Glutamatergic neuron (in vitro differentiated cells): ENCODE measurements at regions not wholly inside any gene's neighbourhood (a gene's known extent, or its start where the extent isn't known, plus 50 kb on each side); places are given as distances from the start of the nearest gene placed in this dataset.
"Not testable (repeated sequence)": the region's sequence is repeated elsewhere in the genome, so short reads cannot be mapped to it uniquely, and the experiment has no call there.

Experiments
- DNase-seq: peaks from one replicate; pipeline ENCODE4 v3.0.0; 2022
- H3K27ac Mint-ChIP-seq: one replicate; pipeline ENCODE4 v1.8.0; 2020; ENCODE audit warnings: mild to moderate bottlenecking, mixed read lengths, inconsistent platforms; ENCODE audit not compliant: unreplicated experiment
- H3K27me3 Mint-ChIP-seq: one replicate; pipeline ENCODE4 v1.8.0; 2020; ENCODE audit warnings: mild to moderate bottlenecking, moderate library complexity, mixed read lengths, inconsistent platforms; ENCODE audit not compliant: unreplicated experiment
- H3K36me3 Mint-ChIP-seq: one replicate; pipeline ENCODE4 v1.8.0; 2020; ENCODE audit warnings: mild to moderate bottlenecking, mixed read lengths, inconsistent platforms; ENCODE audit not compliant: unreplicated experiment
- H3K4me1 Mint-ChIP-seq: one replicate; pipeline ENCODE4 v1.8.0; 2020; ENCODE audit warnings: mild to moderate bottlenecking, low read depth, mixed read lengths, inconsistent platforms; ENCODE audit not compliant: unreplicated experiment
- H3K4me3 Mint-ChIP-seq: one replicate; pipeline ENCODE4 v1.8.0; 2020; ENCODE audit warnings: mild to moderate bottlenecking, mixed read lengths, inconsistent platforms; ENCODE audit not compliant: unreplicated experiment
- H3K9me3 Mint-ChIP-seq: one replicate; pipeline ENCODE4 v1.8.0; 2020; ENCODE audit warnings: mild to moderate bottlenecking, moderate library complexity, mixed read lengths, inconsistent platforms; ENCODE audit not compliant: unreplicated experiment
- TF ChIP-seq, protein P1 (sequence below): fragments of 200-600 bp; sonication (generic); IDR thresholded peaks from one replicate; pipeline ENCODE4 v1.5.0; 2021; ENCODE audit not compliant: partially characterized antibody, unreplicated experiment

DNA sequence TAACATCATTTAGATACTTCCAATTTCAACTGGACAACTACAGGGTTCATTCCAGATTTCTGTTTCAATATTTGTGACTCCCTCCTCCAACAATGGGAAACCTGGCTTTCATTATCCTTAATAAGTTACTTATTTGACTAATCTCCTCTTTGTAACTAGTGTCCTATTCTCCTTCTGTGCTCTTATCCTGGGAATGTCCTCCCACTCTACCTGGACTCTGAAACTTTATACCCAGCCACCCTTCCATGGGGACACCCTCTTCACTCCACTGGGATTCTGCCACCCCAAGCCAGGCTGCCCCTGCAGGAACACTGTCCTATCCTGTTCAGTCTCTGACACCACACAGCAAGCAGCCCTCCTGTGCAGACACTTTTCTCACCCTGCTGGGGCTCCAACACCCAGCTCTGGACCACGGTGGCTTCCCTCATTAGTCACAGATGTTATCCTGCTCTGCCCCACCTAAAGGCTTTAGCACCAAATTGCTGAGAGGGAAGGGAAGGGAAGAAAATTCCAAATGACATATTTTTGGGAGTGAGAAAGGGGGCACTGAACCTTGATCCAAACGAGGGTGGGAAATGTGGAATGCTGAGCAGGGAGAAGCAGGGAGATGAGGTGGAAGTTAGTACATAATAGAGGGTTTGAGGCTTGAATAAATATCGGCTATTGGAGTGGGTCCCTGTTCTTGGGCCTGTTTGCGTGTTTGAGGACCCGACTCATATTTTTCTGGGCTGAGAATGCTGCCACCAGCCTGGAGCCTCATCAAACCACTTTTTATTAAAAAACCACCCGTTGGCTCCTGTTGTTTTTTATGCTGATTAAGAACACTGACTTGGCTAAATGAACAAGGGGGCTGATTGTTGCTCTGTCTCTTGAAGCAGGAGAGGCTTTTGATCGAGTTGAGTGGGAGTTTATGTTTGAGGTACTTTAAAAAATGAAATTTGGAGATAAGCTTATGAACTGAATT lies 54.0 kb upstream of the AKIRIN2 start:
- peaks cover 2% of the 10 kb centered on the region for H3K4me1 Mint-ChIP-seq
- DNase-seq: no peak
- peaks cover 2% of the 10 kb centered on the region for H3K9me3 Mint-ChIP-seq
- H3K27me3 Mint-ChIP-seq: peaks cover 2% of the 10 kb centered on the region
- TF ChIP-seq, protein P1, sequence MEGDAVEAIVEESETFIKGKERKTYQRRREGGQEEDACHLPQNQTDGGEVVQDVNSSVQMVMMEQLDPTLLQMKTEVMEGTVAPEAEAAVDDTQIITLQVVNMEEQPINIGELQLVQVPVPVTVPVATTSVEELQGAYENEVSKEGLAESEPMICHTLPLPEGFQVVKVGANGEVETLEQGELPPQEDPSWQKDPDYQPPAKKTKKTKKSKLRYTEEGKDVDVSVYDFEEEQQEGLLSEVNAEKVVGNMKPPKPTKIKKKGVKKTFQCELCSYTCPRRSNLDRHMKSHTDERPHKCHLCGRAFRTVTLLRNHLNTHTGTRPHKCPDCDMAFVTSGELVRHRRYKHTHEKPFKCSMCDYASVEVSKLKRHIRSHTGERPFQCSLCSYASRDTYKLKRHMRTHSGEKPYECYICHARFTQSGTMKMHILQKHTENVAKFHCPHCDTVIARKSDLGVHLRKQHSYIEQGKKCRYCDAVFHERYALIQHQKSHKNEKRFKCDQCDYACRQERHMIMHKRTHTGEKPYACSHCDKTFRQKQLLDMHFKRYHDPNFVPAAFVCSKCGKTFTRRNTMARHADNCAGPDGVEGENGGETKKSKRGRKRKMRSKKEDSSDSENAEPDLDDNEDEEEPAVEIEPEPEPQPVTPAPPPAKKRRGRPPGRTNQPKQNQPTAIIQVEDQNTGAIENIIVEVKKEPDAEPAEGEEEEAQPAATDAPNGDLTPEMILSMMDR: no peak
- H3K4me3 Mint-ChIP-seq: no peak overlapping the region
- peaks cover 12% of the 10 kb centered on the region for H3K36me3 Mint-ChIP-seq
- no peak overlapping the region for H3K27ac Mint-ChIP-seq

DNA sequence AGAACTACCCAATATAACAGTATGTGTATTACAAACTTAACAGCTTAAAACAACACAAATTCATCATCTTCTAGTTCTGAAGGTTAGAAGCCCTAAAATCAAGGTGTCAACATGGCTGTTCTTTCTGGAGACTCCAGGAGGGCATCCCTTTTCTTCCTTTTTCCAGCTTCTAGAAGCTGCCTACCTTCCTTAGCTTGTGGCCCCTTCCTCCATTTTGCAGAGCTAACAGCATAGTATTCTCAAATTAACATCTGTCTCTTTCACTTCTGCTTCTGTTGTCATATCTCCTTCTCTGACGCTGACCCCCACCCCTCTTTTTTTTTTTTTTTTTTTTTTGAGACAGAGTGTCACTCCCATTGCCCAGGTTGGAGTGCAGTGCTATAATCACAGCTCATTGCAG lies 52.8 kb upstream of the AKIRIN2 start:
- H3K36me3 Mint-ChIP-seq: peaks cover 12% of the 10 kb centered on the region
- peaks cover 2% of the 10 kb centered on the region for H3K27me3 Mint-ChIP-seq
- no peak overlapping the region for H3K4me3 Mint-ChIP-seq
- DNase-seq: no peak
- TF ChIP-seq, protein P1: no peak
- H3K4me1 Mint-ChIP-seq: peaks cover 2% of the 10 kb centered on the region
- H3K9me3 Mint-ChIP-seq: peaks cover 3% of the 10 kb centered on the region
- no peak overlapping the region for H3K27ac Mint-ChIP-seq

DNA sequence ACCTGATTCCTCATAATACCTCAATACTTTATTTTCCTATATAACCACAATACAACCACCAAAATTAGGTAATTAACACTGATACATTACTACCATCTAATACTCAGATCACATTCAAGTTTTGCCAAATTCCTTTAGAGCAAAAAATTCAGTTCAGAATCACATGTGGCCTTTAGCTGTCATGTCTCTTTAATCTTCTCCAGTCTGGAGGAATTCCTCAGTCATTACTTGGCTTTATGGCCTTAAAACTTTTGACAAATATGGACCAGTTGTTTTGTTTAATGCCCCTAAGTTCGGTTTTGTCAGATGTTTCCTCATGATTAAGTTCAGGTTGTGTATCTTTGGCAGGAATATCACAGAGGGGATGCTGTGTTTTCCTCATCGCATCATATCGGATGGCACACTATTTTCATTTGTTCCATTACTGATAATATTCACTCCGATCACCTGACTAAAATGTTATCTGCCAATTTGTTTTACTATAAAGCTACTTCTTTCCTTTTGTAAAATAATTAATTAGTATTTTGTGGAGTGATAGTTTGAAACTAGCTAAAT lies 51.2 kb upstream of the AKIRIN2 start:
- Mint-ChIP-seq H3K27me3 (peaks cover 2% of the 10 kb centered on the region), H3K27ac (no peak overlapping the region), H3K9me3 (peaks cover 5% of the 10 kb centered on the region), H3K36me3 (peaks cover 12% of the 10 kb centered on the region), H3K4me1 (peaks cover 2% of the 10 kb centered on the region), H3K4me3 (no peak overlapping the region)
- TF ChIP-seq, protein P1: no peak
- no peak for DNase-seq

DNA sequence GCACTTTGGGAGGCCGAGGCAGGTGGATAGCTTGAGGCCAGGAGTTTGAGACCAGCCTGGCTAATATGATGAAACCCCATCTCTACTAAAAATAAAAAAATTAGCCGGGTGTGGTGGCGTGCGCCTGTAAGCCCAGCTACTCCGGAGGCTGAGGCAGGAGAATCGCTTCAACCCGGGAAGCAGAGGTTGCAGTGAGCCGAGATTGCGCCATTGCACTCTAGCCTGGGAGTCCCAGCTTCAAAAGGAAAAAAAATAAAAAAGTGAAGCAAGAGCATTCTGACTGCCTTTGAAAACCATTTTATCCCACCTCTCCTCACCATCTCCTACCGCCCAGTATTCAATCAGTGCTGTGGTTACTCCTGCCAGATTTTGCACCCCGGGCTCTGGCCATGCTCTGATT lies 50.5 kb upstream of the AKIRIN2 start:
- H3K27ac Mint-ChIP-seq, H3K9me3 Mint-ChIP-seq, H3K4me1 Mint-ChIP-seq, H3K27me3 Mint-ChIP-seq, DNase-seq, H3K4me3 Mint-ChIP-seq: not testable (repeated sequence)
- H3K36me3 Mint-ChIP-seq: peaks cover 12% of the 10 kb centered on the region
